Effector memory CD8-positive, alpha-beta T cell (primary cell): ENCODE measurements at regions not wholly inside any gene's neighbourhood (a gene's known extent, or its start where the extent isn't known, plus 50 kb on each side); places are given as distances from the start of the nearest gene placed in this dataset.

Source experiments
- ATAC-seq: fragments of 150-1000 bp; cut with Tn5 transposase; replicated peaks from 2 replicates; pipeline ENCODE4 v1.10.0; 2021; ENCODE audit warnings: mild to moderate bottlenecking, moderate library complexity
- DNase-seq, 3 experiments: peaks; one replicate each; pipeline ENCODE4 v3.0.0; 2021
- H3K27ac Mint-ChIP-seq, 2 donors: one replicate each; pipeline ENCODE4 v1.8.0; 2022; ENCODE audit warnings: mild to moderate bottlenecking in 2 of 2, mixed read lengths in 2 of 2, moderate library complexity in 2 of 2
- H3K27me3 Mint-ChIP-seq, 2 donors: one replicate each; pipeline ENCODE4 v1.8.0; 2022; ENCODE audit warnings: mixed read lengths in 2 of 2
- H3K36me3 Mint-ChIP-seq: one replicate; pipeline ENCODE4 v1.8.0; 2022; ENCODE audit warnings: mild to moderate bottlenecking, moderate library complexity, mixed read lengths; ENCODE audit not compliant: insufficient read depth
- H3K4me1 Mint-ChIP-seq, 2 donors: one replicate each; pipeline ENCODE4 v1.8.0; 2022; ENCODE audit warnings: low read depth in 2 of 2, mixed read lengths in 2 of 2
- H3K4me3 Mint-ChIP-seq, 2 donors: one replicate each; pipeline ENCODE4 v1.8.0; 2022; ENCODE audit warnings: mild to moderate bottlenecking in 2 of 2, mixed read lengths in 2 of 2, moderate library complexity in 2 of 2
- H3K9me3 Mint-ChIP-seq, 2 donors: one replicate each; pipeline ENCODE4 v1.8.0; 2022; ENCODE audit warnings: mixed read lengths in 2 of 2

- H3K27ac Mint-ChIP-seq: no peak overlapping the region
- no peaks in the 10 kb centered on the region for H3K9me3 Mint-ChIP-seq
- DNase-seq: no peak
- H3K36me3 Mint-ChIP-seq: no peaks in the 10 kb centered on the region
- no peak overlapping the region for H3K4me3 Mint-ChIP-seq
- no peak for ATAC-seq
- H3K4me1 Mint-ChIP-seq: no peaks in the 10 kb centered on the region
- peaks cover 17 to 40% of the 10 kb centered on the region in 2 donors for H3K27me3 Mint-ChIP-seq
These were observed 498.0 kb upstream of the ZMIZ1 start for GRCh38 chr10:78570633-78571235.

DNA sequence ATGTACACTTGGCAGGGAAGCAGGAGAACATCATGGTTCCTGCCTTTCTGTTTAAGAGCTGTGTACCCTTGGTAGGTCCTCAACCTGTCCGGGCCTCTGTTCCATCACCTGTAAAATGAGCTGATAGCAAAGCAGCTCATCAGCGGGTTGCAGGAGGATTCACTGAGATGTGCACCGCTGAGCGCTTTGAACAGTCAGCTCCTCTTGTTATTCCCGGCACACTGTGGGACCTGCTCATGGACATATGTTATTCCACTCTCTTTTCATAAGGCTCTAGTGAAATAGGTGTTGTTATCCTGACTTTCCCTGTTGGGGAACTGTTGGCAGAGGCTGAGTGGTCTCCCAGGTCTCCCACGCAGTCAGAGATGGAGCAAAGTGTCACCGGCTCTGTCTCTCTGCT is 497.5 kb upstream of the ZMIZ1 start:
- ATAC-seq: no peak

DNA sequence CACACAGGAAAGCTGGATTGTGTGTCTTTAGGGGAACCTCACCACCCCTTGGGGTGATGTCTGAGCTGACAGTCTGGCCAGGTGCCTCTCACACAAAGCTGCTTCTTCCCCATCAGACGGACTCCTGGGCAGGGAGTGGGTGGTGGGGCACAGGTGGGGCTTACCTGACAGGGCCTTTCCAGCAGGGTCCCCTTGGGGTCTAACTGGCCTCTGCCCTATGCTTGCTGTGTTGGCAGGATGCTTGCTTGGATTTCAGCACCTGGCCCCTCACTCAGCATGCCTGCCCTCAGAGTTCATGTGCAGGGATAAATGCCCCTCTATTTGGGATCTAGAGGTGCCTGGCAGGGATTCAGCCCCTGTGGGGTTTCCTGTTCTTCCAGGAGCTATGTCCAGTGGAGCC is 496.9 kb upstream of the ZMIZ1 start:
- no peak for DNase-seq
- no peak for ATAC-seq
- peaks cover 17 to 40% of the 10 kb centered on the region in 2 donors for H3K27me3 Mint-ChIP-seq
- no peak overlapping the region for H3K4me3 Mint-ChIP-seq
- no peaks in the 10 kb centered on the region for H3K9me3 Mint-ChIP-seq
- no peaks in the 10 kb centered on the region for H3K4me1 Mint-ChIP-seq
- H3K36me3 Mint-ChIP-seq: no peaks in the 10 kb centered on the region
- no peak overlapping the region for H3K27ac Mint-ChIP-seq

More for the DNA sequence above, 497.5 kb upstream of the ZMIZ1 start:
- Mint-ChIP-seq H3K36me3 (no peaks in the 10 kb centered on the region), H3K27me3 (peaks cover 17 to 40% of the 10 kb centered on the region in 2 donors), H3K4me3 (no peak overlapping the region), H3K27ac (no peak overlapping the region), H3K4me1 (no peaks in the 10 kb centered on the region), H3K9me3 (no peaks in the 10 kb centered on the region)
- DNase-seq: no peak

- no peaks in the 10 kb centered on the region for H3K4me1 Mint-ChIP-seq
- H3K27me3 Mint-ChIP-seq: peaks cover 17 to 40% of the 10 kb centered on the region in 2 donors
- H3K9me3 Mint-ChIP-seq: no peaks in the 10 kb centered on the region
- no peak overlapping the region for H3K4me3 Mint-ChIP-seq
- DNase-seq (no peak), ATAC-seq (no peak)
- H3K36me3 Mint-ChIP-seq: no peaks in the 10 kb centered on the region
- no peak overlapping the region for H3K27ac Mint-ChIP-seq
These were observed 496.2 kb upstream of the ZMIZ1 start for GRCh38 chr10:78572565-78572964.

DNA sequence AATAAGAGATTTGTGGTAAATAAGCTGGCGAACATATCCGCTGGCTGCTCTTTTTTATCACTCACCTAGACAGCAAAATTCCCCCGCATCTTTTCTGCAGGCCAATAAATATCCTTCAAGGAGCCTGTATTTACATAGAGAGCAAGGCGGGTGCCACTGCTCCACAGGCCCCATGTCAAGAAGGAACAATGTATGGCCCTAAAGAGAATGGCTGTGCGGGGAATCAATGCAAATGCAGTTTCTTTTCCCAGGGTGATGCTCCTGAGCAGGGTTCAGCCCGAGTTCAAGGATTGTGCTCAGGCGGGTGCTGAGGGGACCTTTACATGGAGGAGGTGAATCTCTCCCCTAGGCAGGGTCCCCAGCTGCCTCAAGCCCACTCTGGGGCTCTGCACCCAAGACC is 494.2 kb upstream of the ZMIZ1 start:
- Mint-ChIP-seq H3K4me1 (no peaks in the 10 kb centered on the region), H3K27me3 (peaks cover 17 to 37% of the 10 kb centered on the region in 2 donors), H3K36me3 (no peaks in the 10 kb centered on the region), H3K4me3 (no peak overlapping the region), H3K27ac (no peak overlapping the region), H3K9me3 (no peaks in the 10 kb centered on the region)
- no peak for DNase-seq
- ATAC-seq: no peak

DNA sequence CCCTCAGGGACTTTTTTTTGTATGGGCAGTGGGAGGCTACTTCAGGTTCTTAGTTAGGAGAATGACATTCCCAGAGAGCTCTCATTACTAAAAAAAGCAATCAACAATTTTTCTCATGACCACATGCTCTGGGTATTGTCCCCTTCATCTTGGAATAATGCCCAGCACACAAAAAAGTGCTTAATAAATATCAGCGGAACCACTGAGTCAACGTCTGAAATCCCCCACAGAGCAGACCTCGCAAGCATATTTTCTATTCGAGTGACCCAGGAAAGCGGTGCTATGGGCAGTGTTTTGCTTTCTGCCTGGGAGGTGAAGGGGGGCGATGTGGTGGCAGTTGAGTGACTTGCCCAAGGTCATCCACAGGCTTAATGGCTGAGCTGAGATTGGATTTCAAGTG is 493.4 kb upstream of the ZMIZ1 start:
- H3K4me1 Mint-ChIP-seq: no peaks in the 10 kb centered on the region
- no peak for ATAC-seq
- H3K27ac Mint-ChIP-seq: peak overlapping the region in 1 of 2 donors; percentile 63
- DNase-seq: no peak
- no peaks in the 10 kb centered on the region for H3K36me3 Mint-ChIP-seq
- no peak overlapping the region for H3K4me3 Mint-ChIP-seq
- H3K27me3 Mint-ChIP-seq: peaks cover 9 to 29% of the 10 kb centered on the region in 2 donors
- no peaks in the 10 kb centered on the region for H3K9me3 Mint-ChIP-seq

DNA sequence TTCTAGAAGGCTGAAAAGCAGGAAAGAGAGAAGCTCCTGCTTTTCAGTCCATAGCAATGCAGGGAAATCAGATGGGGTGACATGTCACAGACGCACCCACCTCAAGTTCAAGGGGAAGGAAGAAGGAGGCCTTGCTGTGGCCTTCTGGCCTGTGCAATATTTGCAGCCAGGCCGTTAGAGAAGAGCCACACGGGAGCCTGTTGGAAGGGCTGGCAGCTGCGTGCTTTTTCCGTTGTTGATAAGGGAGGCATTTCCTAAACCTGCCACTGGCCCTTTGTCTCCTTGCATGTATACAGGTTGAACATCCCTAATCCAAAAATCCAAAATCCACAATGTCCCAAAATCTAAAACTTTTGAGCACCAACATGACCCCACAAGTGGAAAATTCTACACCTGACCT is 492.5 kb upstream of the ZMIZ1 start:
- DNase-seq: no peak
- Mint-ChIP-seq H3K27ac (no peak overlapping the region), H3K4me3 (no peak overlapping the region), H3K9me3 (no peaks in the 10 kb centered on the region), H3K36me3 (no peaks in the 10 kb centered on the region), H3K4me1 (no peaks in the 10 kb centered on the region), H3K27me3 (peaks cover 1 to 20% of the 10 kb centered on the region in 2 donors)
- no peak for ATAC-seq

DNA sequence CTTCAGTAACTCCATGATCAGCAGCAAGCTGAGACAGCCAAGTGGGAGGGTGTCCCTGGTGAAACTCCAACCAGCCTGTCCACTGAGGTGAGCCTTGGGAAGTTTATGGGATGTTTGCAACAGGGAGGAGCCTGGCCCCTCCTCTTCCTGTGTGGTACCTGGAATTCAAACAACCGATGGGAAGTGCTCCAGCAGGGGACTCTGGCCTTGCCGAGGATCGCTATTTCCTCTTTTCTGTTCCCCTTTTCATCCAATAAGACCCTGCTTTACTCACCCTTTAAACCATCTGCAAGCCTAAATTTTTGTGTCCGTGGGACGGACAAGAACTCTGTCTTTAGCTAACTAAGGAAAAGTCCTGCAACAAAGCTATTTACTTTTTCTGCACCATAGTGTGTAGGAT is 491.1 kb upstream of the ZMIZ1 start:
- Mint-ChIP-seq H3K4me3 (no peak overlapping the region), H3K9me3 (no peaks in the 10 kb centered on the region), H3K36me3 (no peaks in the 10 kb centered on the region), H3K27ac (no peak overlapping the region), H3K4me1 (no peaks in the 10 kb centered on the region), H3K27me3 (peaks cover 0 to 13% of the 10 kb centered on the region in 2 donors)
- DNase-seq (no peak), ATAC-seq (no peak)

GRCh38 chr10:78578929-78579328 is 489.8 kb upstream of the ZMIZ1 start:
- Mint-ChIP-seq H3K9me3 (no peaks in the 10 kb centered on the region), H3K4me1 (no peaks in the 10 kb centered on the region), H3K4me3 (no peak overlapping the region), H3K27ac (no peak overlapping the region), H3K36me3 (no peaks in the 10 kb centered on the region), H3K27me3 (peaks cover 0 to 11% of the 10 kb centered on the region in 2 donors)
- DNase-seq (no peak), ATAC-seq (peak; percentile 29)

GRCh38 chr10:78579576-78579975 is 489.2 kb upstream of the ZMIZ1 start:
- Mint-ChIP-seq H3K27me3 (peaks cover 0 to 16% of the 10 kb centered on the region in 2 donors), H3K4me3 (no peak overlapping the region), H3K4me1 (no peaks in the 10 kb centered on the region), H3K9me3 (no peaks in the 10 kb centered on the region), H3K27ac (no peak overlapping the region), H3K36me3 (no peaks in the 10 kb centered on the region)
- no peak for ATAC-seq
- no peak for DNase-seq

- no peak for ATAC-seq
- no peak for DNase-seq
- H3K36me3 Mint-ChIP-seq: no peaks in the 10 kb centered on the region
These were observed 488.8 kb upstream of the ZMIZ1 start for GRCh38 chr10:78579995-78580394.

DNA sequence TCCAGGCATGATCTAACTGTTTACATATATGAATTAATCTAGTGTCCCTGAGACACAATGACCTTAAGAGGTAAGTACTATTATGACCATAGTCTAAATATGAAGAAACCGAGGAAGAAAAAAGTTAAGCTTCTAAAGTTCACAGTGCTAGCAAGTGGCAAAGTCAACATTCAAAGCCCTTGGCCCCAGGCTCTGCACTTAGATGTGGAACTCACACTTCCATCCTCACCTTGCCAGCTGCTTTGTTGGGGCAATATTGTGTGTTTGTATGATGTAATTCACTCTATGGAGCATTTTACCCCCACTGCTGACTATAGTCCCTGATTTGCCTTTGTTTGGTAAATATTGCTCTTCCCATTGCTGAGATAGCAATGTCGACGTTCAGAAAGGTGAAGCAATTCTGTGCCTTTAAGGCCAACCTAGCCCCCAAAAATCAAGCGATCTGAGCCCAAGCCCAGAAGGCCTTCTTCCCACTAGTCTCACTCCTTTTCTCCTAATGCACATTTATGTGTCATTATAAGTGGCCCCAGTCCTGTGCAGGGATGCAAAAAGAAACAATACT is 487.6 kb upstream of the ZMIZ1 start:
- no peaks in the 10 kb centered on the region for H3K4me1 Mint-ChIP-seq
- H3K27ac Mint-ChIP-seq: no peak overlapping the region
- peaks cover 0 to 16% of the 10 kb centered on the region in 2 donors for H3K27me3 Mint-ChIP-seq
- H3K4me3 Mint-ChIP-seq: no peak overlapping the region
- ATAC-seq (no peak), DNase-seq (no peak)
- no peaks in the 10 kb centered on the region for H3K9me3 Mint-ChIP-seq
- H3K36me3 Mint-ChIP-seq: no peaks in the 10 kb centered on the region

More at GRCh38 chr10:78579995-78580394, 488.8 kb upstream of the ZMIZ1 start:
- Mint-ChIP-seq H3K4me3 (no peak overlapping the region), H3K4me1 (no peaks in the 10 kb centered on the region), H3K9me3 (no peaks in the 10 kb centered on the region), H3K27me3 (peaks cover 0 to 16% of the 10 kb centered on the region in 2 donors), H3K27ac (no peak overlapping the region)

GRCh38 chr10:78582540-78582939 is 486.2 kb upstream of the ZMIZ1 start:
- no peaks in the 10 kb centered on the region for H3K4me1 Mint-ChIP-seq

GRCh38 chr10:78584266-78584665 is 484.5 kb upstream of the ZMIZ1 start:
- no peaks in the 10 kb centered on the region for H3K9me3 Mint-ChIP-seq
- H3K27ac Mint-ChIP-seq: no peak overlapping the region
- no peak overlapping the region for H3K4me3 Mint-ChIP-seq
- H3K27me3 Mint-ChIP-seq: peaks cover 0 to 16% of the 10 kb centered on the region in 2 donors
- no peak for DNase-seq
- no peaks in the 10 kb centered on the region for H3K4me1 Mint-ChIP-seq
- no peak for ATAC-seq
- H3K36me3 Mint-ChIP-seq: no peaks in the 10 kb centered on the region

More at GRCh38 chr10:78582540-78582939, 486.2 kb upstream of the ZMIZ1 start:
- no peak overlapping the region for H3K27ac Mint-ChIP-seq
- no peaks in the 10 kb centered on the region for H3K36me3 Mint-ChIP-seq
- no peak for DNase-seq
- ATAC-seq: no peak
- H3K9me3 Mint-ChIP-seq: no peaks in the 10 kb centered on the region
- no peak overlapping the region for H3K4me3 Mint-ChIP-seq
- H3K27me3 Mint-ChIP-seq: peaks cover 0 to 16% of the 10 kb centered on the region in 2 donors
